ENCODE measurements at regions not wholly inside any gene's neighbourhood (a gene's known extent, or its start where the extent isn't known, plus 50 kb on each side); places are given as distances from the start of the nearest gene placed in this dataset.
A peak's percentile ranks its signal among the peaks of the same experiment; 100 is the strongest.

DNA sequence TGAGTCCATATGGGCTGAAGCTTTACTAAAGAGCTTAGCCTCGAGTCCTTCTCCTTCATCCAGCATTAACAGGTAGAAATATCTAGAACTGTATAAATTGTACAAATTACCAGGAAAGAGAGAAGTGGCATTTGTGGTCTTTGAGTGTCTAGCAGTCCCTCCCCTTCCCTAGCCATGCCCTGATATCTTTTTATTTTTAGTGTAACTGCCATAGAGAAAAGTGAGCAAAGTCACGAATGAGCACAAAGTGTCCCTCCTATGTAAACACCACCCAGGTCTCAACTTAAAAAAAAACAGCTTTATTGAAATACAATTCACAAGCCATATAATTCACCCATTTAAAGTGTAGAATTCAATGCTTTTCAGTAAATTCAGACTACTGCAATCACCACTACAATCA is 339.0 kb upstream of the ZMIZ1 start:
- Histone ChIP-seq H3K4me3 (no peak overlapping the region), H3K4me1 (no peaks in the 10 kb centered on the region), H3K27ac (no peak overlapping the region), H3K9me3 (no peaks in the 10 kb centered on the region), H3K36me3 (no peaks in the 10 kb centered on the region), H3K27me3 (no peaks in the 10 kb centered on the region)
- ATAC-seq (peak in 1 of 4 donors; percentile 40), DNase-seq (no peak)
- WGBS (ENCODE audit: insufficient coverage, low coverage, low lambda C conversion rate, missing lambda C conversion rate), result 17% methylated on average over 2 of the region's 2 CpGs
- no peak for TF ChIP-seq POLR2A (IDR thresholded peaks at IDR 0.05)
- intact Hi-C loops (cut with DNase I), result no loop called here

DNA sequence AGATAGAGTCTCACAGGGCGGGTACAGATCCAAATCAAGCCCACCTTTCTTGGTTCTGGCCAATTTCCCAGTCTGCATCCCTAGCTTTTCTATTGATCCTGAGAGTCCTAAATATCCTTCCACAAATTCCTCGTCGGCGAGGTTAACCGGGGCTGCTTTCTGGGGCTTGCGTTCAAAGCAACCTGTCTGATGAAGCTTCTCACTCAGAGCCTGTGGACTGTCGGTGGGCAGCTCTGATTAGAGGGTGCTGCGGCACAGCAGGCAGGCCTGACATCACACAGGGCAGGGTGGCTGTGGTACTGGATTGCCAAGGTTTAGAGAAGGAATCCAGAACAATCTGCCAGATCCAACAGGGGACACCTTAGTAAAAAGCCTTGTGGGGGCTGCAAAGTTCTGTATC is 338.0 kb upstream of the ZMIZ1 start:
- TF ChIP-seq, protein P1, sequence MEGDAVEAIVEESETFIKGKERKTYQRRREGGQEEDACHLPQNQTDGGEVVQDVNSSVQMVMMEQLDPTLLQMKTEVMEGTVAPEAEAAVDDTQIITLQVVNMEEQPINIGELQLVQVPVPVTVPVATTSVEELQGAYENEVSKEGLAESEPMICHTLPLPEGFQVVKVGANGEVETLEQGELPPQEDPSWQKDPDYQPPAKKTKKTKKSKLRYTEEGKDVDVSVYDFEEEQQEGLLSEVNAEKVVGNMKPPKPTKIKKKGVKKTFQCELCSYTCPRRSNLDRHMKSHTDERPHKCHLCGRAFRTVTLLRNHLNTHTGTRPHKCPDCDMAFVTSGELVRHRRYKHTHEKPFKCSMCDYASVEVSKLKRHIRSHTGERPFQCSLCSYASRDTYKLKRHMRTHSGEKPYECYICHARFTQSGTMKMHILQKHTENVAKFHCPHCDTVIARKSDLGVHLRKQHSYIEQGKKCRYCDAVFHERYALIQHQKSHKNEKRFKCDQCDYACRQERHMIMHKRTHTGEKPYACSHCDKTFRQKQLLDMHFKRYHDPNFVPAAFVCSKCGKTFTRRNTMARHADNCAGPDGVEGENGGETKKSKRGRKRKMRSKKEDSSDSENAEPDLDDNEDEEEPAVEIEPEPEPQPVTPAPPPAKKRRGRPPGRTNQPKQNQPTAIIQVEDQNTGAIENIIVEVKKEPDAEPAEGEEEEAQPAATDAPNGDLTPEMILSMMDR (IDR thresholded peaks at IDR 0.05), result no peak
- Histone ChIP-seq H3K4me1 (no peaks in the 10 kb centered on the region), H3K27ac (no peak overlapping the region), H3K36me3 (no peaks in the 10 kb centered on the region), H3K4me3 (no peak overlapping the region), H3K27me3 (no peaks in the 10 kb centered on the region), H3K9me3 (no peaks in the 10 kb centered on the region)
- WGBS (ENCODE audit: insufficient coverage, low coverage, low lambda C conversion rate, missing lambda C conversion rate), result 72% methylated on average over 4 of the region's 8 CpGs
- no peak for ATAC-seq
- DNase-seq, result no peak
- intact Hi-C loops (cut with DNase I), result no loop called here

DNA sequence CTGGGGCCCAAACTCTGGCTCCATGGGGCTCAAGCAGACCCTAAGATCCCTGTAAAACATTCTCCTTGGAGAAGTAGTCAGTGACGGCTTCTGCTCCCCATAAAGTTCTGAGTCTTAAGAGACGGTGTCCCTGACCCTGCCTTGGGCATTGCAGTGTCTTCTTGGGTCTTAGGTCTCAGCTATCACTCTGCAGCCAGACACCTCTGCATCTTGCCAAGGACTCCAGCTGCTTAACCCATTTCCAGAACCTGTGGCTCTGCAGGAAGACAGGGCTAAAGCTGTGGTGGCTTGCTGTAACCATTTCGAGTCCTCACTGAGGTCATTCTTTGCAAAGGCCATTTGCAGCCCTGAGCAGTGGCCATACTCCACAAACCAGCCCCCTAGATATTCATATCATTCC is 337.1 kb upstream of the ZMIZ1 start:
- Histone ChIP-seq H3K36me3 (no peaks in the 10 kb centered on the region), H3K27ac (no peak overlapping the region), H3K9me3 (no peaks in the 10 kb centered on the region), H3K27me3 (no peaks in the 10 kb centered on the region), H3K4me3 (no peak overlapping the region), H3K4me1 (no peaks in the 10 kb centered on the region)
- intact Hi-C loops (cut with DNase I), result no loop called here
- TF ChIP-seq POLR2A (IDR thresholded peaks at IDR 0.05), result no peak
- TF ChIP-seq, protein P1 (IDR thresholded peaks at IDR 0.05), result no peak
- DNase-seq, result no peak
- ATAC-seq, result no peak
- 60% methylated on average over 1 of the region's 3 CpGs for WGBS (ENCODE audit: insufficient coverage, low coverage, low lambda C conversion rate, missing lambda C conversion rate)

DNA sequence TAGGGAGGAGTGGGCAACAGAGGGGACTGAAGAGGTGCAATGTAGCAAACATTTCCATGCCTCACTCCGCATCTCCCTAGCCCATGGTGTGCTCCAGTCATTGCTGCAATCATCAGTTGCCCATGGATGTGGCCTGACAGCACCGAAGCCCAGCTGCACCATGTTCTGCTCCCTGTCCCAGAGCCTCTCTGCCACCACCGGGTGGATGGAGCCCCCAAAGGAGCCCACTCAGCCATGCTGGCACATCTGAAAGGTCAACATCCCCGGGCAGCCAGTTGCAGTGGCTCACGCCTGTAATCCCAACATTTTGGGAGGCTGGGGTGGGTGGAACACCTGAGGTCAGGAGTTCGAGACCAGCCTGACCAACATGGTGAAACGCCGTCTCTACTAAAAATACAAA is 336.4 kb upstream of the ZMIZ1 start:
- TF ChIP-seq, protein P1 (IDR thresholded peaks at IDR 0.05), result no peak
- no peak for TF ChIP-seq POLR2A (IDR thresholded peaks at IDR 0.05)
- H3K27ac ChIP-seq, result no peak overlapping the region
- ATAC-seq, result no peak
- H3K36me3 ChIP-seq, result no peaks in the 10 kb centered on the region
- no peaks in the 10 kb centered on the region for H3K9me3 ChIP-seq
- H3K4me3 ChIP-seq, result no peak overlapping the region
- H3K27me3 ChIP-seq, result no peaks in the 10 kb centered on the region
- intact Hi-C loops (cut with DNase I), result no loop called here
- no peak for DNase-seq
- no peaks in the 10 kb centered on the region for H3K4me1 ChIP-seq
- WGBS (ENCODE audit: insufficient coverage, low coverage, low lambda C conversion rate, missing lambda C conversion rate), result 82% methylated on average over 5 of the region's 8 CpGs

DNA sequence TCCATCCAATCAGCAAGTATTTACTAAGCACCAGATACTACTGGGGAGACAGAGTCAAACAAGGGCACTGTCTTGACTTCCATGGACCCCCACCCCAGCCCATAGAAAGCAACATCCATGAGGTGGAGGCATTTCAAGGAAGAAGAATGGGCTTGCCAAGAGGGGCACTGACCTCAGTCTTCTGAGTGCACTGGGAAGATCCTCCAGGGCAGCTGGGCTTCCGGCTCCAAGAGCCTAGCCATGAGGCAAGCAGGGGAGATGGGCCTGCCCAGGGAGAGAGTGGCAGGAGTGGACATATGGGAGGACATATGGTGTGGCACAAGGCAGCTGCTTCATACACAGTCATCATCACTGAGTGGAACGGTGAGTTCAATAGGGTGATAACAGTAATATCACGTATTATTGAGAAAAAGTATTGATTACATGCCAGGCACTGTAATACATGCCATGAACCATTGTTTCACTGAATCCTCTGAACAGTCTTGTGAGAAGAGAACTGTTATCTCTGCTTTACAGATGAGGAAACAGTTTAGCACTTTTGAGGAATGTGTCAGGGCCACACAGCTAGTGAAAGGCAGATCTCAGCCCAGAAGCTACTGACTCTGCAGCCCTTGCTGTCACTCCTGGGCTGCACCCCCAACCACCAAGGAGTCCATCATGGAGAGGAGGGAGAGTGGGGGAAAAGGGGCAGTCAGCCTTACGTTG is 331.7 kb upstream of the ZMIZ1 start:
- Histone ChIP-seq H3K27me3 (no peaks in the 10 kb centered on the region), H3K4me3 (no peak overlapping the region), H3K9me3 (no peaks in the 10 kb centered on the region), H3K4me1 (peaks cover 0 to 16% (median 6%) of the 10 kb centered on the region in 4 donors), H3K36me3 (no peaks in the 10 kb centered on the region), H3K27ac (no peak overlapping the region)
- intact Hi-C loops (cut with DNase I), result no loop called here
- TF ChIP-seq POLR2A (IDR thresholded peaks at IDR 0.05), result no peak
- TF ChIP-seq, protein P1 (IDR thresholded peaks at IDR 0.05), result no peak
- 64% methylated on average over 3 of the region's 4 CpGs for WGBS (ENCODE audit: insufficient coverage, low coverage, low lambda C conversion rate, missing lambda C conversion rate)
- ATAC-seq (no peak), DNase-seq (no peak)

All from right lobe of liver (tissue), 6 donors.